ENCODE measurements at regions not wholly inside any gene's neighbourhood (a gene's known extent, or its start where the extent isn't known, plus 50 kb on each side); places are given as distances from the start of the nearest gene placed in this dataset.

DNA sequence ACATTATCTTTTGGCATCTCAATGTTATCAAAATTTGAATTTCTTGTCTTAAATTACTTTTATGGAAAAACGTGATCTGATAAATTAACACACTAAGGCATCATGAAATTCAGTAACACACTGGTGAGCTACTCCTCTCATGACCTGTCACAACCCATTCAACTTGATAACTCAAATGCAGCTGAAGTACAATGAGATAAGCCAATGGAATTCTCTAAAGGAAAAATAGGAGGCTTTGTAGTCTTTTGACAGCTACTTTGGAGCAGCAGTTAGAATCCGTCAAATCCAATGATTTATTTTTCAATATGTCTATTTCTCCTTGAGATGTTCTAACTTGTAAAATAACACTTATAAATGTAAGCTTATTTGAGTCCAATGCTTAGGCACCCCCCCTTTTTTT, 1029.4 kb downstream of the TRHDE start:
- POLR2A ChIA-PET (ENCODE audit: partially characterized antibody), result no interaction called here
- TF ChIP-seq KDM4A (IDR thresholded peaks at IDR 0.05; ENCODE audit: low read depth, low read length, severe bottlenecking), result no peak
- no peak for TF ChIP-seq BRCA1 (IDR thresholded peaks at IDR 0.05; ENCODE audit: low read depth, low read length)
- no peak for TF ChIP-seq RXRA (IDR thresholded peaks at IDR 0.05; ENCODE audit: insufficient read depth, low read depth, low read length)
- no peak for TF ChIP-seq RAD21 (IDR thresholded peaks at IDR 0.05 in 1 of 2, conservative IDR thresholded peaks at IDR 0.05 in 1 of 2; ENCODE audit: low read depth in 2 of 2, low read length in 2 of 2)
- TF ChIP-seq SIN3A (conservative IDR thresholded peaks at IDR 0.05 in 1 of 2, IDR thresholded peaks at IDR 0.05 in 1 of 2; ENCODE audit: low read depth in 1 of 2, low read length in 2 of 2), result no peak
- TF ChIP-seq JUND (IDR thresholded peaks at IDR 0.05; ENCODE audit: low read length), result no peak
- no peak for TF ChIP-seq GABPA (IDR thresholded peaks at IDR 0.05; ENCODE audit: borderline replicate concordance, insufficient read depth, low read length)
- no peak for TF ChIP-seq ASH2L (IDR thresholded peaks at IDR 0.05; ENCODE audit: low read length)
- no peak for TF ChIP-seq CTCF (IDR thresholded peaks at IDR 0.05; ENCODE audit: control extremely low read depth in 1 of 3, insufficient read depth in 1 of 3, low read depth in 1 of 3, low read length in 3 of 3)

More for the DNA sequence above, 1029.4 kb downstream of the TRHDE start:
- Histone ChIP-seq H3K27me3 (replicated peaks in 1 of 4; ENCODE audit: control insufficient read depth in 3 of 4, extremely low read depth in 1 of 4, insufficient read depth in 3 of 4, low read length in 3 of 4) (no peaks in the 10 kb centered on the region), H2BK15ac (ENCODE audit: low read length) (no peak overlapping the region), H3K4me2 (ENCODE audit: insufficient read depth in 1 of 2, low read depth in 2 of 2, low read length in 2 of 2) (no peak overlapping the region), H3K23me2 (ENCODE audit: low read depth, low read length) (no peaks in the 10 kb centered on the region), H3K27ac (ENCODE audit: low read depth, low read length) (no peak overlapping the region), H3K36me3 (ENCODE audit: control insufficient read depth in 2 of 4, insufficient read depth in 4 of 4, low read length in 3 of 4) (no peaks in the 10 kb centered on the region), H2AK5ac (ENCODE audit: low read depth, low read length) (no peak overlapping the region), H3K23ac (ENCODE audit: insufficient read length) (no peak overlapping the region), H4K5ac (ENCODE audit: insufficient read length, low read depth, low read length) (no peak overlapping the region), H3K14ac (ENCODE audit: insufficient read length) (no peak overlapping the region), H2BK12ac (ENCODE audit: low read depth, low read length) (no peak overlapping the region), H3K18ac (ENCODE audit: extremely low read depth, low read length) (no peak overlapping the region), H3K9me3 (ENCODE audit: insufficient read depth in 2 of 2, low read depth in 1 of 2, low read length in 1 of 2) (no peaks in the 10 kb centered on the region), H4K8ac (ENCODE audit: extremely low read depth, insufficient read depth, low read length) (no peak overlapping the region), H3K4ac (replicated peaks; ENCODE audit: insufficient read length, low read depth, low read length) (no peak overlapping the region), H2AFZ (ENCODE audit: low read length) (no peak overlapping the region), H2BK120ac (replicated peaks; ENCODE audit: low read depth, low read length) (no peak overlapping the region), H3K4me3 (ENCODE audit: extremely low read depth in 1 of 4, insufficient read depth in 2 of 4, low read depth in 3 of 4, low read length in 4 of 4) (no peak overlapping the region), H3K9ac (replicated peaks in 1 of 4; ENCODE audit: extremely low read depth in 1 of 4, low read depth in 3 of 4, low read length in 3 of 4) (no peak overlapping the region), H2BK5ac (ENCODE audit: low read depth, low read length) (no peak overlapping the region), H3K4me1 (replicated peaks in 1 of 4; ENCODE audit: control insufficient read depth in 3 of 4, insufficient read depth in 4 of 4, low read length in 3 of 4) (no peaks in the 10 kb centered on the region), H4K91ac (replicated peaks; ENCODE audit: insufficient read length, low read length) (no peak overlapping the region), H2BK20ac (ENCODE audit: low read length) (no peak overlapping the region), H3K79me2 (ENCODE audit: control insufficient read depth in 1 of 2, insufficient read depth in 2 of 2, low read length in 2 of 2) (no peaks in the 10 kb centered on the region), H4K20me1 (replicated peaks in 1 of 2; ENCODE audit: control insufficient read depth in 1 of 2, insufficient read depth in 2 of 2, low read length in 2 of 2) (no peaks in the 10 kb centered on the region), H3K56ac (replicated peaks; ENCODE audit: insufficient read length, low read depth, low read length) (no peak overlapping the region), H3K79me1 (ENCODE audit: low read depth, low read length) (no peaks in the 10 kb centered on the region)
- 83% methylated on average over 2 of the region's 2 CpGs; no CpG with 5 or more reads in 1 of the 2 experiments for WGBS, 2 experiments (ENCODE audit: extremely low coverage in 1 of 2, insufficient coverage in 1 of 2, insufficient read length in 1 of 2, insufficient replicate concordance in 2 of 2, low coverage in 1 of 2, low lambda C conversion rate in 2 of 2, missing lambda C conversion rate in 1 of 2)
- FAIRE-seq, result no peak
- DNase-seq (ENCODE audit: low read depth in 1 of 2, low spot score in 2 of 2), result no peak
- CTCF ChIA-PET (ENCODE audit: partially characterized antibody), result interaction anchor here (0.9 kb wide), 1 partner anchor 416 kb away, joined by 3 read pairs; no protein-coding TSS in a partner anchor

Data from H1 (cell line).